ENCODE measurements at regions not wholly inside any gene's neighbourhood (a gene's known extent, or its start where the extent isn't known, plus 50 kb on each side); places are given as distances from the start of the nearest gene placed in this dataset.
"Not testable (repeated sequence)": the region's sequence is repeated elsewhere in the genome, so short reads cannot be mapped to it uniquely, and the experiment has no call there.

- Histone ChIP-seq H4K20me1 (ENCODE audit: insufficient read depth) (no peaks in the 10 kb centered on the region), H3K9ac (ENCODE audit: low read length) (no peak overlapping the region), H3K4me3 (replicated peaks in 1 of 2; ENCODE audit: low read depth in 1 of 2, low read length in 2 of 2) (no peak overlapping the region), H3K27me3 (ENCODE audit: insufficient read depth, low read length) (no peaks in the 10 kb centered on the region), H3K27ac (ENCODE audit: low read depth, low read length) (no peak overlapping the region), H3K9me2 (ENCODE audit: insufficient read depth) (no peaks in the 10 kb centered on the region), H3K79me2 (ENCODE audit: insufficient read depth, low read length) (no peaks in the 10 kb centered on the region), H3K9me3 (ENCODE audit: control insufficient read depth in 1 of 2, insufficient read depth in 1 of 2, low read depth in 1 of 2, low read length in 2 of 2) (no peaks in the 10 kb centered on the region), H2AFZ (ENCODE audit: low read depth, low read length, poor library complexity, severe bottlenecking) (no peak overlapping the region), H3K4me2 (ENCODE audit: low read length) (no peak overlapping the region), H3K36me3 (ENCODE audit: control insufficient read depth in 1 of 2, insufficient read depth in 2 of 2, low read length in 2 of 2) (no peaks in the 10 kb centered on the region), H3K4me1 (ENCODE audit: control insufficient read depth in 1 of 2, insufficient read depth in 2 of 2, low read length in 2 of 2) (peaks cover 5 to 7% of the 10 kb centered on the region in 2 experiments; a peak in 2 of 4 replicates)
- intact Hi-C loops (cut with micrococcal nuclease), result no loop called here
- ATAC-seq, result no peak
- TF ChIP-seq SP1 (IDR thresholded peaks at IDR 0.05; ENCODE audit: low read depth) (no peak), POLR2A (IDR thresholded peaks at IDR 0.05; ENCODE audit: borderline replicate concordance, extremely low read depth, insufficient read depth, insufficient read length) (no peak), ZFX (IDR thresholded peaks at IDR 0.05) (no peak), YY1 (IDR thresholded peaks at IDR 0.05; ENCODE audit: extremely low read depth, insufficient replicate concordance, low read depth, low read length) (no peak), REST (IDR thresholded peaks at IDR 0.05; ENCODE audit: low read depth) (no peak), ELF1 (IDR thresholded peaks at IDR 0.05; ENCODE audit: borderline replicate concordance, low read depth) (no peak), EGR1 (IDR thresholded peaks at IDR 0.05; ENCODE audit: low read depth) (no peak), SIN3A (IDR thresholded peaks at IDR 0.05; ENCODE audit: low read depth) (no peak), SRF (IDR thresholded peaks at IDR 0.05; ENCODE audit: low read depth) (no peak), EZH2 (IDR thresholded peaks at IDR 0.05) (no peak)
- ChIA-PET POLR2A (no interaction called here), CTCF (no interaction called here), RAD21 (ENCODE audit: low non-redundant PET in 1 of 2, low total read pairs in 2 of 2, uncharacterized antibody in 2 of 2, unreplicated experiment in 2 of 2) (no interaction called here)
- DNase-seq (ENCODE audit: low read depth, low spot score), result no peak
- no TSS peak for BruUV-seq (replicated peaks)
These were observed 218.8 kb upstream of the SGCG start for GRCh38 chr13:22961835-22962537.

GRCh38 chr13:22963384-22964053, 217.3 kb upstream of the SGCG start:
- H3K79me2 ChIP-seq (ENCODE audit: insufficient read depth, low read length); H3K4me2 ChIP-seq (ENCODE audit: low read length); H3K4me3 ChIP-seq (replicated peaks in 1 of 2; ENCODE audit: low read depth in 1 of 2, low read length in 2 of 2); H3K9ac ChIP-seq (ENCODE audit: low read length); H3K4me1 ChIP-seq (ENCODE audit: control insufficient read depth in 1 of 2, insufficient read depth in 2 of 2, low read length in 2 of 2); BruUV-seq (replicated peaks); RAD21 ChIA-PET (ENCODE audit: low non-redundant PET in 1 of 2, low total read pairs in 2 of 2, uncharacterized antibody in 2 of 2, unreplicated experiment in 2 of 2); POLR2A ChIA-PET; intact Hi-C loops (cut with micrococcal nuclease); H3K27me3 ChIP-seq (ENCODE audit: insufficient read depth, low read length); H2AFZ ChIP-seq (ENCODE audit: low read depth, low read length, poor library complexity, severe bottlenecking); H3K9me3 ChIP-seq (ENCODE audit: control insufficient read depth in 1 of 2, insufficient read depth in 1 of 2, low read depth in 1 of 2, low read length in 2 of 2); H3K36me3 ChIP-seq (ENCODE audit: control insufficient read depth in 1 of 2, insufficient read depth in 2 of 2, low read length in 2 of 2); CTCF ChIA-PET; H3K27ac ChIP-seq (ENCODE audit: low read depth, low read length); DNase-seq (ENCODE audit: low read depth, low spot score); H4K20me1 ChIP-seq (ENCODE audit: insufficient read depth); H3K9me2 ChIP-seq (ENCODE audit: insufficient read depth): not testable (repeated sequence)
- ATAC-seq, result 0 out of 2 replicates have a peak, but pooled peaks have one; percentile 34

Data from HCT116 (cell line).